Superior temporal gyrus (tissue), 1 donor: ENCODE measurements at regions not wholly inside any gene's neighbourhood (a gene's known extent, or its start where the extent isn't known, plus 50 kb on each side); places are given as distances from the start of the nearest gene placed in this dataset.

Source experiments
- DNase-seq: peaks from one replicate; pipeline ENCODE4 v3.0.0-alpha.2; 2016; ENCODE audit errors: extremely low spot score

- DNase-seq, result no peak
Observed at GRCh38 chr1:59170659-59171058, 126.2 kb upstream of the FGGY start.

GRCh38 chr1:59171788-59172187, 125.1 kb upstream of the FGGY start:
- no peak for DNase-seq

- DNase-seq, result no peak
Observed at GRCh38 chr1:59172693-59173092, 124.2 kb upstream of the FGGY start.

DNA sequence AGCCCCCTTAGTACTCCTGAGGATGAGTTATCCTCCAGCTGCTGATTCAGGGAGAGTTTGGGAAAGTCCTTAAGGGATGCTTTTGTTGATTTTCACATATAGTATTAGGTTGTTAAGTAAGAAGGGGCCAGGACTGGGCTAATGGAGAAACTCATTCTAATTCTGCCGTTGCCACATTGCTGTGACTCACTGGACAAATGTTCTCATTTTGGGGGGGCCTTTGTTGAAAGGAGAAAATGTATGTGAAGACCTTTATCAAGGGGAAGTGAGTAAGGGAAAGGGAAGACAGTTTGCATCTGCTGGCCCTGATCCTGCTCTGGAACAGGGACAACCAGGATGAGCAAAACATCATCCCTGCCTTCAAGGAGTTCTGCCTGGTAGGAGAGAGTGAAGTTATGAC, 123.2 kb upstream of the FGGY start:
- DNase-seq, result no peak

- DNase-seq, result no peak
Observed at GRCh38 chr1:59176471-59176870, 120.4 kb upstream of the FGGY start.

- no peak for DNase-seq
Observed at GRCh38 chr1:59177756-59178155, 119.1 kb upstream of the FGGY start.

GRCh38 chr1:59178339-59179187, 118.3 kb upstream of the FGGY start:
- no peak for DNase-seq

DNA sequence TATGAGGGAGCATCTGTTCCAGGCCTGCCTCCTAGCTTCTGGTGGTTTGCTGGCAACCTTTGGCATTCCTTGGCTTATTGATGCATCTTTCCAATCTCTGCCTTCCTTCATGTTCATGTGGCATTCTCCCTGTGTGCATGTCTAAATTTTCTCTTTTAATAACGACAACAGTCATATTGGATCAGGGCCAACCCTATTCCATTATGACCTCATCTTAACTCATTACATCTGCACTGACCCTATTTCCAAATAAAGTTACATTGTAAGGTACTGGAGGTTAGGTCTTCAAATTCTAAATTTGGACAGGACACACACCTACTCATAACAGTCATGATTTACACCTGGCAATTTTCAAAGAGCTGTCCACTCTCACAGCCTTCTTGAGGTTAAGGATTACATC, 117.2 kb upstream of the FGGY start:
- no peak for DNase-seq

DNA sequence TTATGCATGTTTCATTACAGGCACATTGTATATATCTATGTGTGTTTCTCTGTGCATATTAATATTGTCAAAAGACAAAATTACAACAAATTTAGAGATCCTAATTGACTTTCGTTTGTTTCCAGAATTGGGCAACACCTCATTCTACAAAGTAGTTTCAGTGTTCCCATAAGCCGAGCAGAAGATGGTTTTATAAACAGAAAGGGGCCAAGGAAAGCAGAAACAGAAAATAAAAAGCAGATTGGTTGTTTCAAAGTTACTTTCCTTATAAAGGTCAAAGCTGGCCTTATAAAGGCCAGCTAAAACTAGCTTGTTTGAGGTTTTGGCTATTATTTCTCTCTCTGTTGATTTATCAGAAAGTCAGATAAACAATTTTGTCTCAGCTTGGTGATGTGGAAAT, 116.2 kb upstream of the FGGY start:
- no peak for DNase-seq

DNA sequence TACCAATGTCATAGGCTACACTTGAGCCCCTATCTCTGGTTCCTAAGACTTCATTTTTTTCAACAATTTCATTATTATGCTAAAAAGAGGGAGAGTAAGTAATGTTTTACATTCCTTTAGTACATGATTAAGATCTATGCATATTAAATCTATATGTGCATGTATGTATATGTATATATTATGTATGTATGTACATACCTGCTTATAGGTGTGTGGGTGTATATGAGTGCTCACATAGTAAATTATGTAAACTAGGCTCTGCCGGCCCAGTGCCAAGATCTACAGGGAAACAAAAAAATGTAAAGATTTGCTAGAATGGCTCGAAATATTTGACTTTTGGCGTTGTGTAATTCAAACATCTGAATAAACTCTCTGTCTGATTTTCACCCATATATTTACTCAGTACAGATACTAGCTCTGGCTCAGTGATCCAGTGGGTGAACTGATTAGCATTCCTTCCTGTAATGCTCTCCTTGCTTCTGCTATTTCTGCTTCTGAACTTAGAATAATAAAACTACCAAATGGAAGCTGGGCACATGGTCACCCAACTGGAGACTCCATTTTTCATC, 113.1 kb upstream of the FGGY start:
- DNase-seq, result no peak

DNA sequence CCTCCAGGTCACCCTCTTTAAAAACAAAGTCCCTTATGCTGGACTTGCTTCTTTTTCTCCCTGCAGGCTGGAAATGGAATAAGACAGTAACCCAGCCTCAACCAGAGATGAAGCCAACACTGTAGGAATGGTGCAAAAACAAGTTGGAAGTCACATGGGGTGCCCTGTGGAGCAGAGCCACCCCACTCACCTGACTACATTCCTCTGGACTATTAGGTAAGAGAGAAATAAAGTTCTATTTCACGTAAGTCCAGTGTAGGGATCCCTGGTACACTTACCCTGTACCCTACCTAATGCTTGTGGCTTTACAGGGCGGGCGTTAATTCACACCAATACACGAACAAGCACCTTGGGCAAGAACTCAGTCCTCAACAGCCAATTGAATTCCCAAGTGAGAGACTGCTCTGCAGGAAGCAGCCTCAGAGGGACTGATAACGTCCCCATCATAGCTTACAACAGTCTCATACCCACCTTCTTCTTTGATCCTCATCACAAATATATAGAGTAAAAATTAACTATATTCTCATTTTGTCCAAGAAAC, 112.5 kb upstream of the FGGY start:
- no peak for DNase-seq

GRCh38 chr1:59185163-59185860, 111.6 kb upstream of the FGGY start:
- DNase-seq, result no peak

DNA sequence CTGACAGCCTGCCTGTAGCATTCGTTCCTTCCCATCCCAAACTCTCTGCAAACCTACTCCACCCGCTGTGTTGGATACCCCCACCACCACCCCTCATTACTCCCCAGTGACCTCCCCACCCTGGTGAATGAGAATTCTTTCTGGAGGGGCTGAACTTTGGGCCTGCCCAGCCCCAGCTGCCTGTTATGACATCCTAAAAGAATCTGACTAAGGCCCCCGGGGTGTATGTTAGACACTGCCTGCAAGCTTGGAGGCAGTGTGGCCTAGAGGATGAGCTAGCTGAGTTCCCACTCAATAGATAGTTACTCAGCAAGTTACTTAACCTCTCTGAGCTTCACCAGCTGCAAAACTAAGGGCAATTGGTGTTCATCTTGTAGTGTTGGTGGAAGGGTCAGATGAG, 110.2 kb upstream of the FGGY start:
- DNase-seq, result no peak

- DNase-seq, result no peak
Observed at GRCh38 chr1:59188413-59189213, 108.3 kb upstream of the FGGY start.

DNA sequence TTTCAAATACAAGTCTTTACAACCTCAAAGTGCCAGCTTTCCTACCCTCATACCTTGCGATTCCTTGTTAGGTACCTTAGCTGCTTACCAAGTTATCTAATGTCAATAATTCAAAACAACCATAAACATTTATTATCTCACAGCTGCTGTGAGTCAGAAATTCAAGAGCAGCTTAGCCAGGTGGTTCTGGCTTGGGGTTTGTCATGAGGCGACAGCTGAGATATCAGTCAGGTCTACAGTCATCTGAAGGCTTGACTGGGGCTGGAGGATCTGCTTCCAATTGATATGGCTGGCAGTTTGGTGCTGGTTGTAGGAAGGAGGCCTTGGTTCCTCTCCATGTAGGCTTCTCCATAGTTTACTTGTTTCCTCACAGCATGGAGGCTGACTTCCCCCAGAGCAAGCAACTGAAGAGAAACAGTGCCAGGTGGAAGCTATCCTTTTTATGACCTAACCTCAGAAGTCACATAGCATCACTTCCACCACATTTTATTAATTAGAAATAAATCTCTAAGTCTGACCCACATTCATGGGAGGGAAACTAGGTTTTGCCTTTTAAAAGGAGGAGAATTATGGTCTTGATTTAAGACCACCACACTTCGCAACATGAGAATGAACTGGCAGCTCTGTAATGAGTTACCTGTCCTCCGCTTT, 103.3 kb upstream of the FGGY start:
- no peak for DNase-seq

GRCh38 chr1:59194621-59195020, 102.3 kb upstream of the FGGY start:
- DNase-seq, result no peak

DNA sequence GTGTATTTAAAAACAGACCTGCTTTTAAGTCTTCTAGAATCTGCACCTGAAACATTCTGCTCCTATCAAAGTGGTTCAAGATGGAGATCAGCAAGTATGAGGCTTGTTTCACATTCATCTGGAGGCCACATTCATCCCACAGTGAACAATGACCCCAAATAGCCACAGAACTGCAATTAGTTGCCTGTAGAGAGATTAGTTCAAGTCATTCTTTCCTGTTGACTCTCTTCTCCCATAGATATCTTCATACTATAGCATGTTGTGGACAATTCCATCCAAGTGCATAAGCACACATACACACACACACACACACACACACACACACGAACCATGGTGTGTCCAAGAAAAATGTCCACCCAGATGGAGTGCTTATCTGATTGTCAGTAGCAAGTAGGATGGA, 101.7 kb upstream of the FGGY start:
- no peak for DNase-seq

GRCh38 chr1:59198564-59198963, 98.3 kb upstream of the FGGY start:
- DNase-seq, result no peak

DNA sequence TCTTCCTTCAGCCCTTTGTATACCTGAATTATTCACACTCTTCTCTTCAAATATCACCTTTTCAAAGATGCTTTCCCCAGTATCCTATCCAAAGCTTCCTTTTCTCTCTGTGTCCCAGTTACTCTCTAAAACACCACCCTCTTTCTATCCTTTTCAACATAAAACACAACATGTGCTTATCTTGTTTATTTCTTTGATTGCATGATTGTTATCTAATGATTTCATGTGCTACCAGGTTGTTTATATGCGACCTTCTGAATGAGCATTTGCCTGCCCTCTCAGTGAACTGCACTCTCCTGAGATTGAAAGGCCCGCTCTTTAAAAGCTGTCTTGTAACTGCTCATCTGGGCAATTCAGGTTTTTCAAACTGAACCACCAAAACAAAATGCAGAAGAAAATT, 97.7 kb upstream of the FGGY start:
- no peak for DNase-seq

DNA sequence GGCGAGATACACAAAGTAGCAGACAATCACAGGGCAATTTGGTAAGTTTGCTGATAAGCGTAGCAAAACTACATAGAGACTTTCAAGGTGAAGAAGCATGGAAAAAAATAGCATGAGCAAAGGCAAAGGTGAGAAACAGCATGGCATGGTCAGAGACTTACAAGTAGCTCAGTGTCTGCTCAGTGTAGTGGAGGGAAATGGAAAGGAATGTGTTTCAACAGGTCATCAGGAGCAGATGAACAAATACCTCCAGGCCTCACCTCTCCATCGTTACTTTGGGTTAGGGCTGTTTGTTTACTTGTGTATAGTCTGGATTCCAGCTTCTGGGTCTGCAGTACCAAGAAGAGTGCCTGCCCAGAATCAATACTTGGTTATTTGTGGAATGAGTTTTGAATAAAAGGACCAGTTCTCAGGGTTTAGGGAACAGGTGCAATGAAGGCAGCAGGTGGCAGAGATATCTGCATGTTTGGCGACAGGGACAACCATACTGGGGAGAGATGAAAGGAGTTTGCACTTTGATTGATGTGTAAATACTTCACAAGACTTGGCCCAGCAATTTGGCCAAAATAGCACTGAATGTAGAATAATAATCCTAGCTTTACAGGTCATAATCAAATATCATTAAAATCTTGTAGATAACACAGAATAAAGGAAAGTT, 97.0 kb upstream of the FGGY start:
- DNase-seq, result no peak

DNA sequence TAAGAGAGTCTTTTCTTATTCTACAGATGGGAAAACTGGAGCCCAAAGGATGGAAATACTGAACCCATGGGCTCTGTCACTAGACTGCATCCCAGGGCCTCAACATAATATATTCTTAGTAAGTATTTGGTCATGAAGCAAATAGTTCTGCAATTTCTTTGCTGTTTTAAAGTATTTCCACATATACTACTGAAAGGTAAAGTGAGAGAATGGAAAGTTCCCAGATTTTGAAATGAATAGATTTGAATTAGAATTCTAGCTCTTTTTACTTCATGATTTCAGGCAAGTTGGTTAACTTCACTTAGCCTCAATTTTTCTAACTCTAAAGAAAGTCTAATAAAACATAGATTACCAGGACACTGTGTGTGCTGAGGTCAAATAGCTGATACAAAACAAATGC, 95.6 kb upstream of the FGGY start:
- DNase-seq, result no peak
